CD4-positive, CD25-positive, alpha-beta regulatory T cell (primary cell): ENCODE measurements at regions not wholly inside any gene's neighbourhood (a gene's known extent, or its start where the extent isn't known, plus 50 kb on each side); places are given as distances from the start of the nearest gene placed in this dataset.

ENCODE experiments used
- ATAC-seq, 2 donors: fragments of 150-1000 bp; cut with Tn5 transposase; one replicate each; pipeline ENCODE4 v1.10.0; 2021; ENCODE audit warnings: low read depth in 2 of 2, moderate number of reproducible peaks in 2 of 2, moderate library complexity in 1 of 2
- DNase-seq, 3 donors: peaks; one replicate each; pipeline versions ENCODE4 v3.0.0 to v3.0.0-alpha.2; 2012 to 2022; ENCODE audit warnings: mixed read lengths in 1 of 3
- H3K27ac ChIP-seq: one replicate; pipeline ENCODE4 v1.7.0; 2013; ENCODE audit warnings: mild to moderate bottlenecking, low read length; ENCODE audit not compliant: insufficient read depth, poor library complexity, severe bottlenecking
- H3K27me3 ChIP-seq: one replicate; pipeline ENCODE4 v1.7.0; 2013; ENCODE audit warnings: low read length; ENCODE audit not compliant: control insufficient read depth, insufficient read depth
- H3K36me3 ChIP-seq: one replicate; pipeline ENCODE4 v1.7.0; 2013; ENCODE audit warnings: mild to moderate bottlenecking, low read length, moderate library complexity; ENCODE audit not compliant: control insufficient read depth, insufficient read depth
- H3K4me1 ChIP-seq: 2 replicates; pipeline ENCODE4 v1.7.0; 2013; ENCODE audit warnings: mild to moderate bottlenecking, low read length; ENCODE audit not compliant: insufficient read depth, control insufficient read depth, poor library complexity, severe bottlenecking
- H3K4me3 ChIP-seq: one replicate; pipeline ENCODE4 v1.7.0; 2013; ENCODE audit warnings: low read depth, mild to moderate bottlenecking, low read length, moderate library complexity
- H3K9me3 ChIP-seq, 2 experiments: 1 replicate in 1 of 2; 2 replicates in 1 of 2; pipeline ENCODE4 v1.7.0; 2013; ENCODE audit warnings: low read length in 2 of 2, mild to moderate bottlenecking in 1 of 2, moderate library complexity in 1 of 2; ENCODE audit not compliant: control insufficient read depth in 2 of 2
- H3K27ac Mint-ChIP-seq, 3 donors: one replicate each; pipeline ENCODE4 v1.8.0; 2020 to 2022; ENCODE audit warnings: mild to moderate bottlenecking in 3 of 3, mixed read lengths in 3 of 3, moderate library complexity in 2 of 3
- H3K27me3 Mint-ChIP-seq: one replicate; pipeline ENCODE4 v1.8.0; 2022; ENCODE audit warnings: mild to moderate bottlenecking, mixed read lengths
- H3K36me3 Mint-ChIP-seq: one replicate; pipeline ENCODE4 v1.8.0; 2020; ENCODE audit warnings: mixed read lengths
- H3K4me1 Mint-ChIP-seq, 4 donors: one replicate each; pipeline ENCODE4 v1.8.0; 2020 to 2022; ENCODE audit warnings: mixed read lengths in 4 of 4, mild to moderate bottlenecking in 1 of 4
- H3K4me3 Mint-ChIP-seq, 4 donors: one replicate each; pipeline ENCODE4 v1.8.0; 2020 to 2022; ENCODE audit warnings: mild to moderate bottlenecking in 4 of 4, mixed read lengths in 4 of 4, moderate library complexity in 3 of 4
- H3K9me3 Mint-ChIP-seq, 7 donors: one replicate each; pipeline ENCODE4 v1.8.0; 2020 to 2022; ENCODE audit warnings: mixed read lengths in 7 of 7, mild to moderate bottlenecking in 3 of 7, moderate library complexity in 2 of 7

- no peaks in the 10 kb centered on the region for H3K36me3 ChIP-seq
- H3K36me3 Mint-ChIP-seq: no peaks in the 10 kb centered on the region
- DNase-seq (no peak), ATAC-seq (no peak)
- H3K9me3 Mint-ChIP-seq: peaks cover 0 to 8% (median 0%) of the 10 kb centered on the region in 7 donors
- H3K27ac ChIP-seq: no peak overlapping the region
- H3K27me3 ChIP-seq: no peaks in the 10 kb centered on the region
- no peak overlapping the region for H3K27ac Mint-ChIP-seq
- H3K4me3 ChIP-seq: no peak overlapping the region
- no peak overlapping the region for H3K4me3 Mint-ChIP-seq
- H3K9me3 ChIP-seq: no peaks in the 10 kb centered on the region
- no peaks in the 10 kb centered on the region for H3K4me1 ChIP-seq
- no peaks in the 10 kb centered on the region for H3K4me1 Mint-ChIP-seq
- H3K27me3 Mint-ChIP-seq: peaks cover 4% of the 10 kb centered on the region
Observed at GRCh38 chr3:159219231-159219630, 417.4 kb downstream of the MFSD1 start.

GRCh38 chr3:159221335-159221734 is 419.5 kb downstream of the MFSD1 start:
- DNase-seq: no peak
- H3K4me3 ChIP-seq: no peak overlapping the region
- peaks cover 0 to 6% (median 0%) of the 10 kb centered on the region in 7 donors for H3K9me3 Mint-ChIP-seq
- H3K27ac Mint-ChIP-seq: no peak overlapping the region
- no peaks in the 10 kb centered on the region for H3K27me3 ChIP-seq
- no peak overlapping the region for H3K27ac ChIP-seq
- H3K4me1 Mint-ChIP-seq: no peaks in the 10 kb centered on the region
- H3K36me3 Mint-ChIP-seq: no peaks in the 10 kb centered on the region
- H3K27me3 Mint-ChIP-seq: no peaks in the 10 kb centered on the region
- H3K36me3 ChIP-seq: no peaks in the 10 kb centered on the region
- H3K4me1 ChIP-seq: no peaks in the 10 kb centered on the region
- no peak for ATAC-seq
- H3K4me3 Mint-ChIP-seq: no peak overlapping the region
- H3K9me3 ChIP-seq: no peaks in the 10 kb centered on the region

GRCh38 chr3:159229116-159229680 is 427.3 kb downstream of the MFSD1 start:
- no peaks in the 10 kb centered on the region for H3K4me1 ChIP-seq
- no peaks in the 10 kb centered on the region for H3K27me3 ChIP-seq
- Mint-ChIP-seq H3K4me3 (no peak overlapping the region), H3K9me3 (peaks cover 0 to 9% (median 4%) of the 10 kb centered on the region in 7 donors), H3K4me1 (no peaks in the 10 kb centered on the region), H3K27me3 (no peaks in the 10 kb centered on the region), H3K27ac (no peak overlapping the region), H3K36me3 (no peaks in the 10 kb centered on the region)
- DNase-seq (no peak), ATAC-seq (no peak)
- no peak overlapping the region for H3K27ac ChIP-seq
- H3K36me3 ChIP-seq: no peaks in the 10 kb centered on the region
- H3K4me3 ChIP-seq: no peak overlapping the region
- peaks cover 0 to 2% of the 10 kb centered on the region in 2 experiments for H3K9me3 ChIP-seq

GRCh38 chr3:159232966-159233365 is 431.1 kb downstream of the MFSD1 start:
- Mint-ChIP-seq H3K9me3 (peaks cover 0 to 11% (median 4%) of the 10 kb centered on the region in 7 donors), H3K4me3 (no peak overlapping the region), H3K27ac (no peak overlapping the region), H3K36me3 (no peaks in the 10 kb centered on the region), H3K4me1 (no peaks in the 10 kb centered on the region), H3K27me3 (no peaks in the 10 kb centered on the region)
- ATAC-seq (no peak), DNase-seq (no peak)
- Histone ChIP-seq H3K4me1 (no peaks in the 10 kb centered on the region), H3K9me3 (peaks cover 0 to 2% of the 10 kb centered on the region in 2 experiments), H3K27ac (no peak overlapping the region), H3K27me3 (no peaks in the 10 kb centered on the region), H3K4me3 (no peak overlapping the region), H3K36me3 (no peaks in the 10 kb centered on the region)

GRCh38 chr3:159233734-159234133 is 431.9 kb downstream of the MFSD1 start:
- H3K9me3 ChIP-seq: no peaks in the 10 kb centered on the region
- no peak overlapping the region for H3K4me3 Mint-ChIP-seq
- no peaks in the 10 kb centered on the region for H3K36me3 Mint-ChIP-seq
- ATAC-seq: no peak
- no peak overlapping the region for H3K27ac ChIP-seq
- peaks cover 0 to 12% (median 4%) of the 10 kb centered on the region in 7 donors for H3K9me3 Mint-ChIP-seq
- H3K4me1 Mint-ChIP-seq: no peaks in the 10 kb centered on the region
- no peaks in the 10 kb centered on the region for H3K27me3 ChIP-seq
- H3K4me3 ChIP-seq: no peak overlapping the region
- DNase-seq: no peak
- H3K27ac Mint-ChIP-seq: no peak overlapping the region
- H3K27me3 Mint-ChIP-seq: no peaks in the 10 kb centered on the region
- no peaks in the 10 kb centered on the region for H3K36me3 ChIP-seq
- H3K4me1 ChIP-seq: no peaks in the 10 kb centered on the region

GRCh38 chr3:159234306-159234705 is 432.5 kb downstream of the MFSD1 start:
- no peak overlapping the region for H3K4me3 Mint-ChIP-seq
- H3K4me1 Mint-ChIP-seq: no peaks in the 10 kb centered on the region
- ATAC-seq (no peak), DNase-seq (no peak)
- Histone ChIP-seq H3K9me3 (no peaks in the 10 kb centered on the region), H3K36me3 (no peaks in the 10 kb centered on the region), H3K27ac (no peak overlapping the region), H3K27me3 (no peaks in the 10 kb centered on the region), H3K4me1 (no peaks in the 10 kb centered on the region), H3K4me3 (no peak overlapping the region)
- no peak overlapping the region for H3K27ac Mint-ChIP-seq
- peaks cover 0 to 9% (median 4%) of the 10 kb centered on the region in 7 donors for H3K9me3 Mint-ChIP-seq
- H3K27me3 Mint-ChIP-seq: no peaks in the 10 kb centered on the region
- H3K36me3 Mint-ChIP-seq: no peaks in the 10 kb centered on the region

GRCh38 chr3:159236321-159236720 is 434.5 kb downstream of the MFSD1 start:
- ATAC-seq (no peak), DNase-seq (no peak)
- Histone ChIP-seq H3K27me3 (no peaks in the 10 kb centered on the region), H3K4me3 (no peak overlapping the region), H3K4me1 (no peaks in the 10 kb centered on the region), H3K27ac (no peak overlapping the region), H3K9me3 (no peaks in the 10 kb centered on the region), H3K36me3 (no peaks in the 10 kb centered on the region)
- H3K27me3 Mint-ChIP-seq: no peaks in the 10 kb centered on the region
- H3K4me1 Mint-ChIP-seq: no peaks in the 10 kb centered on the region
- peaks cover 0 to 8% (median 0%) of the 10 kb centered on the region in 7 donors for H3K9me3 Mint-ChIP-seq
- no peak overlapping the region for H3K4me3 Mint-ChIP-seq
- no peaks in the 10 kb centered on the region for H3K36me3 Mint-ChIP-seq
- H3K27ac Mint-ChIP-seq: no peak overlapping the region

- ATAC-seq (no peak), DNase-seq (no peak)
- no peaks in the 10 kb centered on the region for H3K4me1 Mint-ChIP-seq
- no peaks in the 10 kb centered on the region for H3K4me1 ChIP-seq
- H3K27me3 ChIP-seq: no peaks in the 10 kb centered on the region
- no peak overlapping the region for H3K27ac ChIP-seq
- no peaks in the 10 kb centered on the region for H3K27me3 Mint-ChIP-seq
- H3K9me3 Mint-ChIP-seq: peaks cover 0 to 3% (median 0%) of the 10 kb centered on the region in 7 donors
- no peak overlapping the region for H3K4me3 Mint-ChIP-seq
- no peak overlapping the region for H3K4me3 ChIP-seq
- H3K36me3 Mint-ChIP-seq: no peaks in the 10 kb centered on the region
- no peaks in the 10 kb centered on the region for H3K36me3 ChIP-seq
- no peaks in the 10 kb centered on the region for H3K9me3 ChIP-seq
- no peak overlapping the region for H3K27ac Mint-ChIP-seq
Observed at GRCh38 chr3:159237226-159237625, 435.4 kb downstream of the MFSD1 start.
